OCI-LY7 (cell line): ENCODE measurements at regions not wholly inside any gene's neighbourhood (a gene's known extent, or its start where the extent isn't known, plus 50 kb on each side); places are given as distances from the start of the nearest gene placed in this dataset.

Source experiments
- EZH2phosphoT487 ChIP-seq: fragments of 200-600 bp; sonication (generic); IDR thresholded peaks from 2 replicates; pipeline ENCODE4 v1.6.1; 2018; ENCODE audit warnings: low read depth, borderline replicate concordance, mild to moderate bottlenecking, mixed run types, antibody characterized with exemption, low read length, moderate library complexity, mixed read lengths
- TF ChIP-seq, protein P1 (sequence below): fragments of 200-600 bp; sonication (generic); conservative IDR thresholded peaks from 2 replicates; pipeline ENCODE4 v1.5.1; 2014; ENCODE audit warnings: mild to moderate bottlenecking, antibody characterized with exemption, low read length, moderate library complexity, mixed read lengths

DNA sequence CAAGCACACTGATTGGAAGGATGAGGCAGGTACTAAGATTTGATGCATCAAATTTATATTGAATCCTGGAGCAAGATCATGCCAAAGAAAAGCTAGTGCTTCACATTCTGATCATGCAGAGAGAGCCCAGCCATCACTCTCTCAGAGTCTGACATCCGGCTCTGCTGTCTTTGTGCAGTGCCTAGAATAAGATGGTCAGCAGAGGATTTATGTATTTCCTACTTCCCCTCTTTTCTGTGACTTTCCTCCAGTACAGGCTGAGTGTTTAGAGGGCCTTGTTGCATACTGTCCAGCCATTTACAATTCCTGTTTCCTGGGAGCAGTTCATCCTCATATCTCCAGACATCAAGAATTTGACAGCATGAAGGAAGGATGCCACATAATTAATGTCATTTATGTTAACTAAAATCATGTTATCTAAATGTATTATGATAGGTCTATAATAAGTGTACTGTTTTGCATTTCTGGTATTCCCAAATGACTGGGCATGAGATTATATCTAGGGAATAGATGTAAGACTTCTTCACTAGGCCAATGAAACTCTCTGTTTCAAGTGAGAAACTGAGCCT is 167.6 kb downstream of the EPM2A start:
- TF ChIP-seq, protein P1, sequence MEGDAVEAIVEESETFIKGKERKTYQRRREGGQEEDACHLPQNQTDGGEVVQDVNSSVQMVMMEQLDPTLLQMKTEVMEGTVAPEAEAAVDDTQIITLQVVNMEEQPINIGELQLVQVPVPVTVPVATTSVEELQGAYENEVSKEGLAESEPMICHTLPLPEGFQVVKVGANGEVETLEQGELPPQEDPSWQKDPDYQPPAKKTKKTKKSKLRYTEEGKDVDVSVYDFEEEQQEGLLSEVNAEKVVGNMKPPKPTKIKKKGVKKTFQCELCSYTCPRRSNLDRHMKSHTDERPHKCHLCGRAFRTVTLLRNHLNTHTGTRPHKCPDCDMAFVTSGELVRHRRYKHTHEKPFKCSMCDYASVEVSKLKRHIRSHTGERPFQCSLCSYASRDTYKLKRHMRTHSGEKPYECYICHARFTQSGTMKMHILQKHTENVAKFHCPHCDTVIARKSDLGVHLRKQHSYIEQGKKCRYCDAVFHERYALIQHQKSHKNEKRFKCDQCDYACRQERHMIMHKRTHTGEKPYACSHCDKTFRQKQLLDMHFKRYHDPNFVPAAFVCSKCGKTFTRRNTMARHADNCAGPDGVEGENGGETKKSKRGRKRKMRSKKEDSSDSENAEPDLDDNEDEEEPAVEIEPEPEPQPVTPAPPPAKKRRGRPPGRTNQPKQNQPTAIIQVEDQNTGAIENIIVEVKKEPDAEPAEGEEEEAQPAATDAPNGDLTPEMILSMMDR, result no peak
- no peak for TF ChIP-seq EZH2phosphoT487
